Lung (tissue), 9 donors: ENCODE measurements at regions not wholly inside any gene's neighbourhood (a gene's known extent, or its start where the extent isn't known, plus 50 kb on each side); places are given as distances from the start of the nearest gene placed in this dataset.
"Not testable (repeated sequence)": the region's sequence is repeated elsewhere in the genome, so short reads cannot be mapped to it uniquely, and the experiment has no call there.

ENCODE experiments used
- ATAC-seq: fragments of 200-7000 bp; cut with Tn5 transposase; one replicate; pipeline ENCODE4 v1.9.1; 2020; ENCODE audit warnings: moderate number of reproducible peaks; ENCODE audit not compliant: insufficient read depth, low FRiP score
- DNase-seq, 3 donors: peaks; one replicate each; pipeline ENCODE4 v3.0.0-alpha.2; 2013 to 2017
- H3K27ac ChIP-seq, 2 donors: one replicate each; pipeline ENCODE4 v1.5.1; 2013; ENCODE audit warnings: mild to moderate bottlenecking in 2 of 2, moderate library complexity in 2 of 2, control low read depth in 1 of 2, inconsistent platforms in 1 of 2, low read depth in 1 of 2, low read length in 1 of 2
- H3K27me3 ChIP-seq, 3 donors: one replicate each; pipeline ENCODE4 v1.5.1; 2013; ENCODE audit warnings: low read length in 2 of 3; ENCODE audit not compliant: control insufficient read depth in 3 of 3, insufficient read depth in 3 of 3
- H3K36me3 ChIP-seq, 4 donors: one replicate each; pipeline ENCODE4 v1.5.1; 2013; ENCODE audit warnings: low read length in 4 of 4, mild to moderate bottlenecking in 1 of 4, moderate library complexity in 1 of 4; ENCODE audit not compliant: control insufficient read depth in 4 of 4, insufficient read depth in 4 of 4
- H3K4me1 ChIP-seq, 5 donors: one replicate each; pipeline ENCODE4 v1.5.1; 2013; ENCODE audit warnings: low read length in 5 of 5, mild to moderate bottlenecking in 2 of 5, moderate library complexity in 1 of 5; ENCODE audit not compliant: control insufficient read depth in 5 of 5, insufficient read depth in 5 of 5
- H3K4me3 ChIP-seq: one replicate; pipeline ENCODE4 v1.5.1; 2013; ENCODE audit warnings: mild to moderate bottlenecking, control low read depth, moderate library complexity
- H3K9ac ChIP-seq, 2 donors: one replicate each; pipeline ENCODE4 v1.5.1; 2013; ENCODE audit warnings: low read length in 2 of 2, control low read depth in 1 of 2; ENCODE audit not compliant: insufficient read depth in 1 of 2
- H3K9me3 ChIP-seq, 4 donors: one replicate each; pipeline ENCODE4 v1.5.1; 2013; ENCODE audit warnings: low read length in 3 of 4, mild to moderate bottlenecking in 1 of 4, moderate library complexity in 1 of 4; ENCODE audit not compliant: control insufficient read depth in 4 of 4, insufficient read depth in 3 of 4
- WGBS, 2 donors: extraction: QIAGEN DNeasy Blood & Tissue Kit; methylation state at CpG; one replicate each; pipeline ENCODE4 v1.1.7; 2013; 5-methylcytosine and 5-hydroxymethylcytosine counted together
- donor health status: Bipolar disorder and iron deficiency.
- donor health status: healthy.
- donor health status: DM: yes; HTN: yes; CAD: no.

- 93 to 96% methylated on average over 3 of the region's 3 CpGs for WGBS, 2 donors
- H3K36me3 ChIP-seq, DNase-seq, ATAC-seq, H3K4me1 ChIP-seq, H3K9ac ChIP-seq, H3K9me3 ChIP-seq, H3K27ac ChIP-seq, H3K4me3 ChIP-seq, H3K27me3 ChIP-seq: not testable (repeated sequence)
These were observed 56.0 kb upstream of the PROP1 start for GRCh38 chr5:178052062-178052461.

DNA sequence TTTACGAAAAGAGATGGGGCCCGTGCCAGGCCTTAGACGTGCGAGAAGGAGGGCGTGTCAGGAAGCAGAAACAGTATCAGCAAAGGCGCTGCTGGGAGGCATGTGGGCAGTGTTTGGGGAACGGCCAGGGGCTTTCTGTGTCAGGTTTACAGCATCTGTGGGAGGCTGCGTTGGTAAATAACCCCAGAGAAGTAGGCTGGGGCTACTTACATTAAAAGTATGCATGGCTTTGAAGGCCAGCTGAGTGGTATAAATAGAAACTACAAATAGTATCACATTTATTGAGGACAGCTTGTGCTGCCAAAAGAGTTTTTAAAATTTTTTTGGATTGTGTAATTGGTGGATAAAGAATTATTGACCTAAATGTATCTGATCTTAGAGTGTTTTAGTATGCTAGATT, 54.8 kb upstream of the PROP1 start:
- H3K9me3 ChIP-seq, H3K4me1 ChIP-seq, H3K4me3 ChIP-seq, DNase-seq, H3K27ac ChIP-seq, H3K27me3 ChIP-seq, ATAC-seq, H3K36me3 ChIP-seq, H3K9ac ChIP-seq: not testable (repeated sequence)
- WGBS, 2 donors, result no CpG with 5 or more reads among the region's 8 CpGs

GRCh38 chr5:178047943-178048342, 51.9 kb upstream of the PROP1 start:
- H3K9me3 ChIP-seq, DNase-seq, ATAC-seq, H3K27ac ChIP-seq, H3K27me3 ChIP-seq, H3K9ac ChIP-seq, H3K4me1 ChIP-seq, H3K4me3 ChIP-seq, H3K36me3 ChIP-seq: not testable (repeated sequence)
- WGBS, 2 donors, result 26 to 38% methylated on average over 3 to 4 of the region's 7 CpGs

- not testable (repeated sequence) for H3K36me3 ChIP-seq, H3K9ac ChIP-seq, DNase-seq, H3K4me1 ChIP-seq, H3K9me3 ChIP-seq, H3K4me3 ChIP-seq, ATAC-seq, H3K27ac ChIP-seq, H3K27me3 ChIP-seq
- 45 to 66% methylated on average over 7 of the region's 8 CpGs for WGBS, 2 donors
These were observed 50.8 kb upstream of the PROP1 start for GRCh38 chr5:178046757-178047399.

DNA sequence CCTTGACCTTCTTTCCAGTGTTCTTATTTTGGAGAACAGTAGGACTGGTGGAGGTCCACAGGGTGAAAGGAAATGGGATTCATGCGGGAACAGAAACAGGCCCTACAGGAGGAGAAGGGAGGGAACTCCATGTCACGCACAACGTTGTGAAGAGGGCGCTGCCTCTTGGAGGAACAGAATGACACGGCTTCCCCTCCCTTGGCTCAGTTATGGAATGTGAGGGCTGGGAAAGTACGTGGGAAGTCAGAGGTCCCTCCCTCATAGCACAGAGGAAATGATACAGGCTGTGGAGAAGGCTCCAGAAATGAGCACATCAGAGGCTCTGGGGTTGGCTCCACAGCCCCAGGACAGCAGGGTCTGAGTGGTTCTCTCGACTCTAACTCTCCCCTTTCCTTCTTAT, 49.9 kb upstream of the PROP1 start:
- H3K36me3 ChIP-seq, H3K4me1 ChIP-seq, H3K9ac ChIP-seq, ATAC-seq, H3K4me3 ChIP-seq, H3K27ac ChIP-seq, DNase-seq, H3K9me3 ChIP-seq, H3K27me3 ChIP-seq: not testable (repeated sequence)
- WGBS, 2 donors, result no CpG with 5 or more reads among the region's 7 CpGs
